Activated CD4-positive, CD25-positive, alpha-beta regulatory T cell treated with anti-CD3 and anti-CD28 coated beads, Interleukin-2, amount 50 U/mL, for 16 hours (primary cell): ENCODE measurements at regions not wholly inside any gene's neighbourhood (a gene's known extent, or its start where the extent isn't known, plus 50 kb on each side); places are given as distances from the start of the nearest gene placed in this dataset.
"Not testable (repeated sequence)": the region's sequence is repeated elsewhere in the genome, so short reads cannot be mapped to it uniquely, and the experiment has no call there.

Experiments
- DNase-seq: peaks from one replicate; pipeline ENCODE4 v3.0.0-alpha.2; 2020; ENCODE audit warnings: low read depth, low spot score

DNA sequence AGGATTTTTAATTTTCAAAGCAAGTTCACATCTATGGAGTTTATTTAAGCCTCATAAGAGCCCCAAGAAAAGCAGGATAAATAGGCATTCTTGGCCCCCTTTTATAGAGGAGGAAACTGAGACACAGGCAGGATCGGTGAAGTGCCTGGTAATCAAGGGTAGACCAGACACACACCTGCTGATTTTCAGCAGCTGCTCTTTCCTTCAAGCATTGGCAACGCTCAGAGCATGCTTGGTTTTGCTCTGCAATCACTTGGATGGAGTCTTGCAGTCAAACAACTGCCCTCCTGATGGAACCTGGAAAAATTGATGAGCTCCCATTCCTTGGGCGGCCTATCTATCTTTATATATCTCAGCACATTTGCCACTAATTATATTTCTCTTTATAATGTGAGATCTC, 478.9 kb upstream of the CAMK1G start:
- DNase-seq: no peak

DNA sequence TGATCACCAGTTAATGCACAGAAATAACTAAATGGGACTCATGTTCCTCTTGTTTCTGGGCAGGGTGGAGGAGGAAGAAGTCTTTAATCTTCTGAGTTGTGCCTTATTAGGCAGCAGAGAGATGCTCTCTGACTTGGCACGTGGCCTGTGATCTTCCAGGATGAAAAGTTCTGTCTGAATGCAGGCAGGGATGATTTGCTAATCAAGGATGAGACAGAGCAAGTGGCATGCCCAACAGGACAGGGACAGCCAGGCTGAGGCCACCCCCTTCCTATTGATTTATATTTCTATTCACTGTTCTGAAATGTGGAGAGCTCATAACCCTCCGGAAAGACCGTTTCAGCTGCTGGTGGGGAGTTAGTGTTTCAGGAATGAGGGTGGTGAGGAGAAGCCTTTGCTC, 477.8 kb upstream of the CAMK1G start:
- DNase-seq: no peak

DNA sequence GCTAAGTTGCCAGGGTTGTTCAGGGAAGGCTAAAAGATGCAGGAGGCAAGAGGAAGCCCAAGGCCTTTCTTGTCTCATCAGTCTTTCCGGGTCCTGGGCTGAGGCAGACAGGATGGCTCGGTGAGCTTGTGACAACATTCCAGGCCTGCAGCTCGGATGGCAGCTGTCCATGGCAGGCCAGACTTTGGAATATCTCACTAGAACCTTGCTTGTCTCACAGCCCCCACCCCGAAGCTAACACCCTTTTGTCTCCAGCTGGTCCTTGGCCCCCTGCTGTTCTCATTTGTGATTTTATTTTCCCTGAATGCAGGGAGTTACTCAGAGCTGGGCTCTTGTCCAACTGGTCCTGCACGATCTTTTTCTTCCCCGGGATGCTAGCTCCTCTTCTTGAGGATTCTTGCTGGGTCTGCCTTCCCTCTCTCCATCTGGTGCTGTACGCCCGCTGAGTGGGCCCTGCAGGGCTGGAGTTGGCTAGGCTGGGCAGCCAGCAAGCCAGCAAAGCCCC, 477.2 kb upstream of the CAMK1G start:
- DNase-seq: no peak

DNA sequence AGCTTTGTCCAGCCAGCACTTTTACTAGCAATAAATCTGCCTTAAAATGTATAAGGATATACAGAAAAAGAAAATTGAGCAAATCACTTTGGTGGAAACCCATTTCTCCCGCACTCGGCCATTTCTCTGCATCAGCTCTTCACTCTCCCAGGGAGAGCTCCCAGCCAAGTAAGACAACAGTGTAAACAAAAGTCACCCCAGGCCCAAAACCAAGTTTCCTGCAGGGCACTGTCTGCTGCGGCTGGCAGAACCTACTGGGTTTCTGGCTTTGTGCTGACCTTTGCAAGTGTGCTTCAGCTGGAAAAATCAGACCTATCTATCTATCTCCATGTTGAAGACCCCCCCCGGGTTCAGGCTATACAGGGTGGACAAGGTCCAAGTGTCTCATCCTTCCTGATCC, 476.7 kb upstream of the CAMK1G start:
- no peak for DNase-seq

DNA sequence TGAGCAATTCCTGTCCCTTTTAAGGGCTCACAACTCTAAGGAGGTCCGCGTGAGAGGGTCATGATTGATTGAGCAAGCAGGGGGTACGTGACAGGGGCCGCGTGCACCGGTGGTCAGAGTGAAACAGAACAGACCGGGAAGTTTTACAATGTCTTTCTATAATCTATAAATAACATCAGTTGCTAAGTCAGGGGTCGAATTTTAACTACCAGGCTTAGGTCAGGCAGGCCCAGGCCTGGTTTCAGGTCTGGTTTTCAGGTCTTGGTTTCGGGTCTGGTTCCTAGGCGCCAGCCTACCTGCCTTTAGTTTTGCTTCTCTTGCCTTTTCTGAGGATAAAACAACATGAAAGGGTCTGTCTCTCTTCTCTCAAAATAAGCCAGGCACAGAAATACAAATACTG, 476.0 kb upstream of the CAMK1G start:
- no peak for DNase-seq

DNA sequence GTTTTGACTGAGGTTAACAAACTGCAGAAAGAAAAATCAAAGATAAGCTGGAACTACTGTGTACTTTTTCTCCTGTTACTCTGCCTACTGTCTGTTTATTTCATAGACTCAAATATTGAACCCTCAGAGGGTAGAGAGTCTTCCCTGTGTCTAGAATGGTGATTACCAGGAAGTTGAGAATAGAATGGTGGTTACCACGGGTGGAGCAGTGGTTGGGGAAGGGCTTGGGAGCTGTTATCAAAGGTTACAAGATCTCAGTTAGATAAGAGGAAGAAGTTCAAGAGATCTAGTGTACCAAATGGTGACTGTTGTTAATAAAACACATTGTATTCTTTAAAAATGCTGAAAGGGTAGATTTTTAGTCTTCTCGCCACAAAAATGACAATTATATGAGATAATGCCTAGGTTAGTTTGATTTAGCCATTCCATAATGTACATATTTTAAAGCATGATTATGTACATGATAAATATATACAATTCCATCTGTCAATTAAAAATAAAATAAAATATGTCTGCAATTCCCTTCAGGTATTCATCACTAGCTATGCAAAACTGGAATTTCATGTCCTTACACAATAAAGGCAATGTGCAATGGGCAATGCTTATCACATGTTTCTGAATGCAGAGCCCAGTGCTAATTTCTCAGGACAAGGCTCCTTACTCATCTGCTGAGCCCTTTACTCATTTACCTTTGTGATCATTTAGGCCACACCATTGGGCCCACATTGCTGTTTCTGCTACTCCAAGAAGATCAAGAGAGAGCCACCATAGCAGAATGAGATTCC, 474.3 kb upstream of the CAMK1G start:
- no peak for DNase-seq

DNA sequence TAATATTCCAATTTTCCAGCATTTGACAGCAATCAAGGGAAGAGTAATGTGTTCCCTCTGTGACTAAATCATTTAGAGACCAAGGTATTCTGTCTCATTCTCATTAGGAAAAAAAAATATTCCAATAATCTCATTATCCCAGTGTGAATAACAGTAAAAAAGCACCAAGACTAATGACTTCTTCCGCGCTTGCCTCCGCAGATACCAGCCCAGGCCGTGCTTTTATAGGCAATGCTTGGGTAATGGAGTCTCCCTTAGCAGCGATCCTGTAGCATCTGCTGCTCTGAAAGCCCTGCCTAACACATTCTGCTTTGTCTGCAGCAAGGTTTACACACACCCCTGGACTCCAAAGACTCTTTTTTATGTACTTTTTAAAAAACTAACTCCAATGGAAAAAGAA, 470.0 kb upstream of the CAMK1G start:
- no peak for DNase-seq

DNA sequence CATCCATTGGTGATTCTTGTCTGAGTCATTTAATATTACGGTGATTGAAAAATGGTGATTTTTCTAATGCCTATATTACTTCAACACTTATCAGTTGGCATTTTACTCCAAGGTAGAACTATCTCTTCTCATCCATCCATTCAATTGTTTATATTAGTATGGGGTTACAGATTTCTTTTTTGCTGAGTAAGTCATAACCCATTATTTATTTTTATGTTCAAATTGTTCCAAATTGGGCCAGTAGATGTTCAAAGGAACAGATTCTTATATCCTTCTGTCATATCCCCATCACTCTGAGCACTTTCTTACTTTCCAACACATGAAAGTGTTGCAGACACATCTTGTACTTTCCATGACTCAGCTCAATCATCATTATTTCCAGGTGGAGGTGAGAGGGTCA, 466.8 kb upstream of the CAMK1G start:
- no peak for DNase-seq

DNA sequence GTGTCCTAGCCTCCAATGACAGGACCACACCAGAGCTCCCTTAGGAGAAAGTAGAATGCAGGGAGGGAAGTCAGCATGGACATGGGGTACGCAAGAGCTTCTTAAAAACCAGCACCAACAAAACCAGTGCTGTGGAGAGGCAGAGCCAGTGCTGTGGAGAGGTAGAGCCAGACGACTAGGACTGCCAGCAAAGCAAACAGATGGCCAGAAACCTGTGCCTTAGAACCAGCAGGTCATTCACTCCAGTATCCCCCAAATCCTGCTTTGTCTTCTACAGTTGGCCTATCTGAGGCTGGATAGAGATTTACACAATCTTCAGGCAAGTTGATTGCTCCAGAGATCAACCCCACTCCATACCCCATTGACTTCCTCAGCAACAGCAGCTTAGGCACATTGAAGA, 459.9 kb upstream of the CAMK1G start:
- no peak for DNase-seq

DNA sequence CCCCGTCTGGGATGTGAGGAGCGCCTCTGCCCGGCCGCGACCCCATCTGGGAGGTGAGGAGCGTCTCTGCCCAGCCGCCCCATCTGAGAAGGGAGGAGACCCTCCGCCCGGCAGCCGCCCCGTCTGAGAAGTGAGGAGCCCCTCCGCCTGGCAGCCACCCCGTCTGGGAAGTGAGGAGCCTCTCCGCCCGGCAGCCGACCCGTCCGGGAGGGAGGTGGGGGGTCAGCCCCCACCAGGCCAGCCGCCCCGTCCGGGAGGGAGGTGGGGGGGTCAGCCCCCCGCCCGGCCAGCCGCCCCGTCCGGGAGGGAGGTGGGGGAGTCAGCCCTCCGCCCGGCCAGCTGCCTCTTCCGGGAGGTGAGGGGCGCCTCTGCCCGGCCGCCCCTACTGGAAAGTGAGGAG, 454.4 kb upstream of the CAMK1G start:
- not testable (repeated sequence) for DNase-seq

DNA sequence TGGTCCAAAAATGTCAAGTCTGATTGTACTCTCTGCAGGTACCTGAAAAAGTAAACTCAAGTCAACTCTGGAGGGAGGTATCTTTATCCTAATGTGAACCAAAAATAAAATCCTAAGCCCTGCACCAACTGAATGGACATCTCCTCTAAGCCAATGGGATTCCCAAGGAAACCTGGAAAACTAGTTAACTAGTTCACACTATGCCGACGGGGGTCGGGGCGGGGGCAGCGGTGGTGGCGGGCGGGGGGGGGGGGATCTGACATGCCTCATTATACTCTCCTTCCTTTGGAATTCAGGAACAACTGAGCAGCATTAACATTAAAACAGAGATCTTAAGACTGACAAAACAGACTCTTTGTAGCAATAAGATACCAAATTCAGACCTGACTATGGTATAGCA, 452.6 kb upstream of the CAMK1G start:
- no peak for DNase-seq

DNA sequence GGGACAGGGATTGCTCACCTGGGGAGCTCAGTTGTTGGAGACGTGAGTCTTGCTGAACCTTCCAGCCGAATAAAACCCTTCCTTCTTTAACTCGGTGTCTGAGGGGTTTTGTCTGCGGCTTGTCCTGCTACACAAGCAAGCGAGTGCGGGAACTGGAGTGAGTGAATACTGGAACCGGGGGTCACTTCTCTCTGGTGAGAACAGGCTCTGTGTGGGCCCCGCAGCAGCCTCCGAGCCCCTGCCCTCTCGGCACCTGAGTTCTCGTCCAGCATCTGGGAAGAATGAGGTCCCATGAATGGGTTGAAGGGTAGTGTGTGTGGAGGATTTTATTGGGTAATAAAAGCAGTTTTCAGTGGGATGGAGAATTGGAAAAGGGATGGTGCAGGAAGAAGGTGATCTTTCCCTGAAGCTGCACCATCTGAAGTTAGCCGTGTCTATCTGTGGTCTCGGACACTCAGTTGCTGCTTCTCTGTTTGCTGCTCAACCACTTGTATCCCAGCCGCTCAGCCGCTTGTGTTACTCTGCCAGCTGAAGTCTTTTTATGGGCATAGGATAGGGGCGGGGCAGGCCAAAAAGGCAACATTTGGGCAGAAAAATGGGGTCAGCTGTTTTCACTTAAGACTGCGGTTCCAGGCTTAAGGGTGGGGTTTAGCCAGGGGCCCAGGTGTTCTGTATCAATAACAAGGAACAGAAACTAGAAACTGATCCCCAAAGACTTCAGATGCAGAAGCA, 450.6 kb upstream of the CAMK1G start:
- no peak for DNase-seq

DNA sequence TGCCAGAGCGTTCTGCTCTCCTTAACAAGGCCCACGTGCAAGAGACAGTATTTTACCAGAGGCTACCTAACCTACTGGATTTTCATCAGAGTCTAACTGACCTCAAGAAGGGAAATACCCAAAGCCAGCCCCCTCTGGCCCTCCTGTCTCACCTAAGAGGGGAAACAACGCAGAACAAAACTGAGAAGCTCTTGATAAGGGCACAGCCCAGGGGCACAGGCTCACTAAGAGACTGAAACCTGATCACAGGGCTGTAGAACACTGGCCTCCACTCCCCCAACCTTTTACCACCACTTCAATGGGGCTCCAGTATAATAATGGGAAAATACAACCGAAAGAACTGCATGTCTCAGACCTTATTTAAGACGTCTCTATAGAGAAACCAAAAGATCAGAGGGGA, 449.5 kb upstream of the CAMK1G start:
- DNase-seq: no peak

DNA sequence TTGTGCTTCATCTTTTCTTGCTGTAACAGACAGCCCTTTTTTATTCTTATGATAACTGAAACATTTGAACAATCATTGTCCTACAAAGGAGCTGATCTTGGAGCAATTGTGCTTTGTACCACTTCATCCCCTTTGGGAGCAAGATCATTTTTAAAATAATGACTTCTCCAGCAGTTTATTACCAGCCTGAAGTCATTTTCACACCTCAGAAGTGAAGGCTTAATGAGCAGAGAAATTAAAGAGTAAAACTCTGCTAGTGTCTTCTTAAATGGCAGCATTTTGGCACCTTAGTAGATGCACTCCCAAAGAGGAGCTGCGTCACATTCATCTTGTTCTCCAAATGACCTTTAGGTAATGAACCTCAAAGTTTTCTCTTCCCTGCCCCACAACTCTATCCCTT, 439.6 kb upstream of the CAMK1G start:
- DNase-seq: no peak

DNA sequence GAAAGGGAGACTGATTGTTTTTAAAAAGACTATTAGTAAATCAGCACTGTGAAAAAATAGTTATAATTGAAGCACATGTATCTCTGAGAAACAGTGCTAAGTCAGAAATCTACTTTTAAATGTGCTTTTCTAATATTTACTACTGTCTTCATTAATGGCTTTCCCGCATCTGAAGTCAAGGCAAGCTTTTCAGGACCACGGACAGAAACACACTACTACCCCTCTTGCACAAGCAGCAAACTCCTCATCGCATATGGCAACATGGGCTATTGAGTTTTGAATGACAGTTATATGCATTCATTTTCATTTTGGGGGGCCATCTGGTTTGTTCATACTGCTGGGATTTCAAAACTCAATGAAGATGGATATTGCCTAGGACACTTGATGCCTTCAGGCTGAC, 433.4 kb upstream of the CAMK1G start:
- DNase-seq: no peak

DNA sequence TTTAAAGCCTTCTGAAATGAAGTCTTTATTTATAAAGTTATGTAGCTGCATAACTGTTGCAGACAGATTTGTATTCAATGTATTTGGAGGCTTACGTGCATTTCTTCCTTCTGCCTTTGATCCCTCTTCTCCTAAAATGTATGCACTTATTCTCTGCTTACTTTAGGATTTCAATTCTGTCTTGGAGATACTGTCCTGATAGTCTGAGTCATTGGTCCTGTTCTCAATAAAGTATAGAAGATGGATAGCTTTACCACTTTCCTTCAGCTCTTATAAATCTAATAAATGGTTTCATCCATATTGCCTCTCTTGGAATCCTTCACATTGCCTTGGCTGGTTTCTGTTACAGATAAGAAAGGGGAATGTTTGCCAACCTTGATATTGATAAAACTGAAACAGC, 430.1 kb upstream of the CAMK1G start:
- DNase-seq: no peak

DNA sequence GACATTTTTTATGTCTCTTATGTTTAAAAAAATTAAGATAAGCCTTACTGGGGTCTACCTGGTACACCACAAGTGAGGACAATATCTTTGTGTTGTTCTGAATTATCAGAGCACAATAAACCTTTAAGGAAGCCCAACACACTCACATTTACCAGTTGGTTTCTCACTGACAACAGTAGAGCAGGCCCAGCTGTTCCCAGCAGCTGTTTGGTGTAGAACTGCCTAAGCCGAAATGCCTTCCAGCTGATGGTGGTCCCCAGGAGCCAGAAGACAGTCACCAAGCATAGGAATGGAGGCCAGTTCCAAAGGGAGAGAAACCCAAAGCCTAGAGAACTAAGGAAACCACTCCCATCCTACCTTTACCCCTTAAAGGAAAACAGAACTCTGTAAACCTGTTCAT, 428.6 kb upstream of the CAMK1G start:
- no peak for DNase-seq

DNA sequence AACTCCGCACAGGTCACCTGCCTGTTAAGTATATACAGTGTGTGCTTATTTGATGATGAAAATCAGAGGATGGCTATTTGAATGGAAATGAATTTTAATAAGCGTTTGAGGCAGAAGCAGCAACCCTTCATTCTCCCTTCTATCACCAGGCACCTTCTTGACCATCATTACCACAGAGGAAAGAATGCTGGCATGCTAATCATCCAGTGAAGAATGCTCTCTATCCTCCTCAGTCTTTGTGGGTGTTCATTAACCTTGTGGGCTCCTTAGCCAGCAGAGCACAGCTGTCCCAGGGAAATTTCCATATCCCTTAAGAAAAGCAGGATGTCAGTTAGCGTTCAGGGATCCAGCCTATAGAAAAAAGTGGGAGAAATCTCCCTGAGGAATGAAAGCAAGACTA, 428.0 kb upstream of the CAMK1G start:
- no peak for DNase-seq

DNA sequence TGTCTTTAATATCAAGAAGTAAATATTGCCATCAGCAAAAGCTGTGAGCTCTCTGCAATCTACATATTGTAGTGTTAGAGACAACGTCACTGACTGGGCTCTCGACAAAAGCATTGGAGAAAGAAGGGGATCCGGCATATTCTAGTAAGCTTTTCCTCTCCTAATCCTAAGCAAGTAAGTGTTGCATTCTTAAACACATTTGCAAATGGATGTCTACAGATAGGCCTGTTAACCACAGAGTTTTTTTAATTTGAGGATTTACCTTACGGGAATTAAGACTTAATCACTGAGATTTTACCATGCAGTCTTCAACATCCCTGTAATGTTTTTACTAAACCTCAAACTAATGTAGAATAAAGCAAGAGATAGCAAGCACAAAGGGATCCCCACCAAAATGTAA, 426.5 kb upstream of the CAMK1G start:
- DNase-seq: no peak

DNA sequence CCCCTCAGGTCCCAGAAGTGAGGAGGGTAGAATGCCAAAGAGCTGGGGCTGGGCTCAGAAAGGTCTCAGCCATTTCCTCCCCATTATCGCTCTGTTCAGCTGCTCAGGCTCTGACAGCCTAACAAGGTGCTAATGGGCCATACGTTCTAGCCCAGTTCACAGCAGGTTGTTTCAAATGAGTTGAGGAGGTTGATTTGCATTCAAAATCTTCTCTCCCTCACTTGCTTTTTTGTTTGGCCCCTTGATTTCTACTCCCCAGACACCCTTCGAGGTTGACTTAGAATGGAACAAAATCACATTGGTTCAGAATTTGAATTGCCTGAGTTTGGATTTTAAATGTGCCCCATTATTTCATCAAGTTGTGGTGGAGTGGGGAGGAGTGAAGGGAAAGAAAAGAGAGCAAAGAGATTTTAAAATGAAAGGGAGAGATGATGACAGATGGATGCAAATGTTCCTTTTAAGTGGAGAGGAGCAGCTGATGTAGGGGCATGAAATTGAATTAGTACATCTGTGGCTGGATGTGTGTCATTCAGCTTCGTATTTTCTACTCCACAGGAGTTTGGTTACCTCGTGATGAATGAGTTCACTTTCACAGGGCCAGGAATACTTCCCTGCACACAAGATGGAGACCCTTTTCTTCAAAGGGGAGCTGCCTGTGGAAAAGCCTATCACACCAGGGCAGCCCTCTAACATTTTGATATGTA, 425.8 kb upstream of the CAMK1G start:
- no peak for DNase-seq

DNA sequence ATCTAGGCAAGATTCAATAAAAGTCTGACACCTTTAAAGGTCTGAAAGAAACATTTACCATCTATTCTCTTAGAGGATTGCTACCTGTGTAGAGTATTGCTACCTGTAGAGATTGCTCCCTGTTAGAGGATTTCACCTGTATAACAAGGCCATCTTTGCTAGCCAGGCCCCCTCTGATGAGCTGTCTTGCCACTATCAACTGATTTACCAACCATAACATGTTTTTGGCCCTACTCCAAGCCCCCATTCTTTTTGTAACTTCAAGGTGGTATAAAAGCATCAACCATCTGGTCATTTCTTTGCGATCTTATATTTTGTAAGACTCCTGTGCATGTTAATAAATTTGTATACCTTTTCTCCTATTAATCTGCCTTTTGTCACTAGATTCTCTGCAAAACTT, 424.7 kb upstream of the CAMK1G start:
- no peak for DNase-seq

DNA sequence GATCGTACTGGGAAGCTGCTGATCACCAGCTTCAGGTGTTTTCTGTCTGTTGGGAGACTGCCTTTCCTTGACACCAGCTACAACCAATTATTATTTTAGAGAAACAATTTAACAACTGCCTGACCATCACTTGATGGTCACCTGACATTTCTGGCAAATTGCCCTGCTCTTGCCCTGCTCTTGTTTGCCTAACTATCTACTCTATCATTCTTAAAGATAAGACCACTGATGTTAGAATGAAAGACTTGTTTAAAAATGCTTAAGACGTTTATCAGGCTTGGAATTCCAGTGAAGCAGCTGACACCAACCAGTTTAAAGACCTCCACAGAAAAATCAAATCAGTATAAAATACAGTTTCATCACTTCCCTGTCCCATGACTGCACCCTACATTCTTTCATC, 423.3 kb upstream of the CAMK1G start:
- no peak for DNase-seq

DNA sequence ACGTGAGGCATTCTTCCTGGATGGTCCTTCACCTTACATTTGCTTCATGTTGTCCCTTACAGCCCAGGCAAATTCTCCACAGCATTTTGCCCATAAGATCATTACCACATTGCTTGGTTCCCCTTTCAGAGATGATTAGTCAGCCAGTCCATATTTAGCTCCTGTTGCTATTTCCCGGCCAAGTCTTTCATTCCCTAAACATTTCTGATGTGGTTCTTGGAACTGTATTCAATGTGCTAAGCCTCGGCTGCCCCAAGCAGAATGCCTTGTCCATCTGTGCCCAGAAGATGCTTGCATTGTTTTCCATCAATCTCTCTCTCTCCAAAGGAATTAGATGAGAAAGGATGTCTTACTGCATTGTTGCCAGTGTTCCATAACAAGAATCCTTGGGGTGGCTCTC, 420.9 kb upstream of the CAMK1G start:
- DNase-seq: no peak
